ENCODE measurements at regions not wholly inside any gene's neighbourhood (a gene's known extent, or its start where the extent isn't known, plus 50 kb on each side); places are given as distances from the start of the nearest gene placed in this dataset.

- H3K4me3 ChIP-seq (ENCODE audit: low read depth, low read length), result no peak overlapping the region
- no peak for TF ChIP-seq CTCF (IDR thresholded peaks at IDR 0.05; ENCODE audit: borderline replicate concordance, insufficient read depth, low read depth, low read length)
These were observed 520.4 kb upstream of the CELF2 start for GRCh38 chr10:10497245-10497644.

- no peak overlapping the region for H3K4me3 ChIP-seq (ENCODE audit: low read depth, low read length)
- TF ChIP-seq CTCF (IDR thresholded peaks at IDR 0.05; ENCODE audit: borderline replicate concordance, insufficient read depth, low read depth, low read length), result no peak
These were observed 518.9 kb upstream of the CELF2 start for GRCh38 chr10:10498781-10499180.

- no peak overlapping the region for H3K4me3 ChIP-seq (ENCODE audit: low read depth, low read length)
- TF ChIP-seq CTCF (IDR thresholded peaks at IDR 0.05; ENCODE audit: borderline replicate concordance, insufficient read depth, low read depth, low read length), result no peak
These were observed 517.8 kb upstream of the CELF2 start for GRCh38 chr10:10499839-10500238.

- TF ChIP-seq CTCF (IDR thresholded peaks at IDR 0.05; ENCODE audit: borderline replicate concordance, insufficient read depth, low read depth, low read length), result no peak
- no peak overlapping the region for H3K4me3 ChIP-seq (ENCODE audit: low read depth, low read length)
These were observed 516.7 kb upstream of the CELF2 start for GRCh38 chr10:10500937-10501336.

GRCh38 chr10:10503772-10504171 lies 513.9 kb upstream of the CELF2 start:
- no peak overlapping the region for H3K4me3 ChIP-seq (ENCODE audit: low read depth, low read length)
- TF ChIP-seq CTCF (IDR thresholded peaks at IDR 0.05; ENCODE audit: borderline replicate concordance, insufficient read depth, low read depth, low read length), result no peak

GRCh38 chr10:10508211-10508610 lies 509.5 kb upstream of the CELF2 start:
- TF ChIP-seq CTCF (IDR thresholded peaks at IDR 0.05; ENCODE audit: borderline replicate concordance, insufficient read depth, low read depth, low read length), result no peak
- no peak overlapping the region for H3K4me3 ChIP-seq (ENCODE audit: low read depth, low read length)

GRCh38 chr10:10510179-10510578 lies 507.5 kb upstream of the CELF2 start:
- H3K4me3 ChIP-seq (ENCODE audit: low read depth, low read length), result no peak overlapping the region
- no peak for TF ChIP-seq CTCF (IDR thresholded peaks at IDR 0.05; ENCODE audit: borderline replicate concordance, insufficient read depth, low read depth, low read length)

Data from GM12875 (cell line).